Upper lobe of left lung (tissue), 6 donors: ENCODE measurements at regions not wholly inside any gene's neighbourhood (a gene's known extent, or its start where the extent isn't known, plus 50 kb on each side); places are given as distances from the start of the nearest gene placed in this dataset.
A peak's percentile ranks its signal among the peaks of the same experiment; 100 is the strongest.

Experiments
- ATAC-seq, 2 donors: fragments of 200-7000 bp; cut with Tn5 transposase; one replicate each; pipeline ENCODE4 v1.9.1; 2022; ENCODE audit warnings: mild to moderate bottlenecking in 2 of 2, moderate library complexity in 2 of 2; ENCODE audit not compliant: low FRiP score in 2 of 2
- DNase-seq, 2 donors: peaks; one replicate each; pipeline ENCODE4 v3.0.0-alpha.2; 2019 to 2020
- H3K27ac ChIP-seq, 4 donors: fragments of 200-600 bp; sonication (generic); one replicate each; pipeline ENCODE4 v1.5.1; 2016 to 2019
- H3K27me3 ChIP-seq, 4 donors: fragments of 200-600 bp; sonication (generic); one replicate each; pipeline ENCODE4 v1.5.1; 2017 to 2019
- H3K36me3 ChIP-seq, 4 donors: fragments of 200-600 bp; sonication (generic); one replicate each; pipeline ENCODE4 v1.5.1; 2016 to 2019
- H3K4me1 ChIP-seq, 4 donors: fragments of 200-600 bp; sonication (generic); one replicate each; pipeline ENCODE4 v1.5.1; 2018 to 2019
- H3K4me3 ChIP-seq, 4 donors: fragments of 200-600 bp; sonication (generic); one replicate each; pipeline ENCODE4 v1.5.1; 2017 to 2019; ENCODE audit warnings: mild to moderate bottlenecking in 2 of 4, moderate library complexity in 1 of 4
- H3K9me3 ChIP-seq, 4 donors: fragments of 200-600 bp; sonication (generic); one replicate each; pipeline ENCODE4 v1.5.1; 2018 to 2019
- CTCF ChIP-seq, 6 experiments: fragments of 450-650 bp in 4 of 6; fragments of 200-600 bp in 2 of 6; sonication (generic) in 2 of 6; IDR thresholded peaks; one replicate each; pipeline ENCODE4 v1.5.1; 2016 to 2019; ENCODE audit warnings: antibody characterized with exemption in 6 of 6
- EP300 ChIP-seq, 4 donors: sonication (generic); formaldehyde crosslinking; IDR thresholded peaks; one replicate each; pipeline ENCODE4 v1.5.1; 2017; ENCODE audit warnings: antibody characterized with exemption in 4 of 4, control low read depth in 2 of 4
- POLR2A ChIP-seq, 4 donors: fragments of 450-650 bp; IDR thresholded peaks; one replicate each; pipeline ENCODE4 v1.5.1; 2016 to 2017; ENCODE audit warnings: antibody characterized with exemption in 4 of 4, mild to moderate bottlenecking in 2 of 4
- POLR2AphosphoS5 ChIP-seq, 2 donors: sonication (generic); formaldehyde crosslinking; IDR thresholded peaks; one replicate each; pipeline ENCODE4 v1.5.1; 2017; ENCODE audit warnings: antibody characterized with exemption in 2 of 2
- WGBS, 2 donors: methylation state at CpG; one replicate each; pipeline ENCODE4 v1.1.5; 2017 to 2018; 5-methylcytosine and 5-hydroxymethylcytosine counted together
- donor health status: DM: no; HTN: no; CAD: no; lungs with moderate emphysema.
- donor health status: DM: no; HTN: yes; CAD: no; lungs with severe emphysema.

DNA sequence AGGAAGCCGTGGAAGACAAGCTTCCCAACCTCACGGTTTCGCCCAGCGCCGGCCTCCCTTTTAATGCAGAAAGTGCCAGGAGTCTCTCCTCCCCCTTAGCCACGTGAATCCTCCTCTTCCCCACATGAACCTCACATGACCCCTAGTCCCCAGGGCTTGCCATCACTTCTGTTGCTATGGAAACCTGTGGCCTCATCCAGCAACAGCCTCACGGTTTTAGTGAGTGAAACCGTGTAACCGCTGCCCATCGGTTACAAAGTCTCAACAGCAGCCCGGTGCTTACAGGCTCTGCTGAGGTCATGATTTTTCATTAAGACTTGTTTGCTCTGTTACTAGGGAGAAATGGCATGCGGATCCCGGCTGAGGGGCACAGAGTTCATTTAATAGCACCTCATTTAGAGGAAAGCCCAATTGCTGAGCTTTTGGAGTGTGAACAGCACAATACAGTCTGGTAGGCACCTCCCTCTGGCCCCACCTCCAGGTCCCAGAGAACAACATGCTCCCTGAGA, 143.2 kb upstream of the BACE2 start:
- Histone ChIP-seq H3K9me3 (no peaks in the 10 kb centered on the region), H3K4me3 (no peak overlapping the region), H3K27me3 (no peaks in the 10 kb centered on the region), H3K4me1 (no peaks in the 10 kb centered on the region), H3K36me3 (no peaks in the 10 kb centered on the region), H3K27ac (no peak overlapping the region)
- TF ChIP-seq CTCF (IDR thresholded peaks at IDR 0.05): no peak
- no peak for DNase-seq
- 63% methylated on average over 13 of the region's 13 CpGs for WGBS, 2 donors
- peak in 1 of 2 donors; percentile 24 for ATAC-seq

- ATAC-seq: no peak
- H3K9me3 ChIP-seq: no peaks in the 10 kb centered on the region
- WGBS, 2 donors: 68 to 82% methylated on average over 3 of the region's 3 CpGs
Observed at GRCh38 chr21:41029571-41029970, 138.4 kb upstream of the BACE2 start.

DNA sequence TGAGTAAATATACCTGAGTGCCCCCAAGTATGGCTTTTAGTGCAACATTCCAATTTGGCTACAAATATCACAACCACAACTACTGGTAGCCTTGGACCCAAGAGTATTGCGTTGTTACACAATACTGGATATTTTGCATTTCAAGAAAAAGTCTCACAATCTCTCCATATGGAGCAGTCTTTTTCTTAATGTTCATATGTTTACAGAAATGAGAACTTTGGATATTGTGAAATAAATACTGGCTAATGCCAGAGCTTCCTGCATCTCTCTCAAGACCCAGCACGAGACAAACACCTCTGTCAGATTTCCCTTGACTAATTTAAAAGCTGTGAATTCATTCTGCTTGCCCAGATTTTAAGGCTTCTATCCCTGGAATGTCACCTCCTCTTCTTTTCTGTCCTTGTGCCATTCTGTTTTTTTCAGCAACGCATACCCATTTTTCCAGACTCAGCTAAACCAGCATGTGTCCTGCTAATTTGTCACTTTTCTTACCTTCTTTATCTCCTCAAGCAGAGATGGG, 136.2 kb upstream of the BACE2 start:
- no peaks in the 10 kb centered on the region for H3K9me3 ChIP-seq
- ATAC-seq (no peak), DNase-seq (no peak)
- TF ChIP-seq POLR2A (IDR thresholded peaks at IDR 0.05) (no peak), EP300 (IDR thresholded peaks at IDR 0.05) (no peak), CTCF (IDR thresholded peaks at IDR 0.05) (no peak), POLR2AphosphoS5 (IDR thresholded peaks at IDR 0.05) (no peak)
- no peaks in the 10 kb centered on the region for H3K27me3 ChIP-seq
- H3K27ac ChIP-seq: no peak overlapping the region
- no peaks in the 10 kb centered on the region for H3K36me3 ChIP-seq
- 68 to 75% methylated on average over 3 of the region's 3 CpGs for WGBS, 2 donors
- H3K4me1 ChIP-seq: no peaks in the 10 kb centered on the region
- no peak overlapping the region for H3K4me3 ChIP-seq

More at GRCh38 chr21:41029571-41029970, 138.4 kb upstream of the BACE2 start:
- TF ChIP-seq POLR2AphosphoS5 (IDR thresholded peaks at IDR 0.05) (no peak), POLR2A (IDR thresholded peaks at IDR 0.05) (no peak), EP300 (IDR thresholded peaks at IDR 0.05) (no peak), CTCF (IDR thresholded peaks at IDR 0.05) (no peak)
- no peaks in the 10 kb centered on the region for H3K36me3 ChIP-seq
- no peaks in the 10 kb centered on the region for H3K27me3 ChIP-seq
- no peak overlapping the region for H3K27ac ChIP-seq
- no peak for DNase-seq
- H3K4me3 ChIP-seq: no peak overlapping the region
- no peaks in the 10 kb centered on the region for H3K4me1 ChIP-seq

GRCh38 chr21:41032541-41032940, 135.4 kb upstream of the BACE2 start:
- Histone ChIP-seq H3K27me3 (no peaks in the 10 kb centered on the region), H3K27ac (no peak overlapping the region), H3K9me3 (no peaks in the 10 kb centered on the region), H3K4me3 (no peak overlapping the region), H3K36me3 (no peaks in the 10 kb centered on the region), H3K4me1 (no peaks in the 10 kb centered on the region)
- DNase-seq: no peak
- ATAC-seq: no peak
- TF ChIP-seq POLR2A (IDR thresholded peaks at IDR 0.05) (no peak), POLR2AphosphoS5 (IDR thresholded peaks at IDR 0.05) (no peak), EP300 (IDR thresholded peaks at IDR 0.05) (no peak), CTCF (IDR thresholded peaks at IDR 0.05) (no peak)
- WGBS, 2 donors: 73 to 75% methylated on average over 1 of the region's 1 CpG

DNA sequence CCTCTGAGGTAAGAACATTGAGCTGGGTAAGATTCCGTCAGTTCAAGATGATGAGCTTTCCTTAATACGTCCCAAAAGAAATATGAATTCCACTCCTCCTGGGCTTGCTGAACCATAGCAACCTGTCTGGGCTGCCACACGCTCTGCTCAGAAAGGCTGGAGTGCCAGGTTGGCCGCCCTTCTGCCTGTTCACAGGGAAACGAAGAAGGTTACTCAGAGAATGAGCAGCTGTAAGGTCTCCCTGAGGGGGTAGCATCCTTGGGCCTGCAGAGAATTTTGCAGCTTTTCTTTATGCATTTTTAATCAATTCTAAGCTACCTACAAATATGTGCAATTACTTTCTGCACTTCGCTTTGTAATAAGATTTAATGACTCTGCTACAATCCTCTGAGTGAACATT, 130.7 kb upstream of the BACE2 start:
- no peaks in the 10 kb centered on the region for H3K4me1 ChIP-seq
- H3K27ac ChIP-seq: no peak overlapping the region
- DNase-seq (no peak), ATAC-seq (no peak)
- H3K4me3 ChIP-seq: no peak overlapping the region
- H3K27me3 ChIP-seq: no peaks in the 10 kb centered on the region
- no peaks in the 10 kb centered on the region for H3K9me3 ChIP-seq
- H3K36me3 ChIP-seq: no peaks in the 10 kb centered on the region
- 88 to 94% methylated on average over 6 of the region's 6 CpGs for WGBS, 2 donors
- TF ChIP-seq EP300 (IDR thresholded peaks at IDR 0.05): no peak
- no peak for TF ChIP-seq POLR2AphosphoS5 (IDR thresholded peaks at IDR 0.05)
